ENCODE measurements at regions not wholly inside any gene's neighbourhood (a gene's known extent, or its start where the extent isn't known, plus 50 kb on each side); places are given as distances from the start of the nearest gene placed in this dataset.
"Not testable (repeated sequence)": the region's sequence is repeated elsewhere in the genome, so short reads cannot be mapped to it uniquely, and the experiment has no call there.

DNA sequence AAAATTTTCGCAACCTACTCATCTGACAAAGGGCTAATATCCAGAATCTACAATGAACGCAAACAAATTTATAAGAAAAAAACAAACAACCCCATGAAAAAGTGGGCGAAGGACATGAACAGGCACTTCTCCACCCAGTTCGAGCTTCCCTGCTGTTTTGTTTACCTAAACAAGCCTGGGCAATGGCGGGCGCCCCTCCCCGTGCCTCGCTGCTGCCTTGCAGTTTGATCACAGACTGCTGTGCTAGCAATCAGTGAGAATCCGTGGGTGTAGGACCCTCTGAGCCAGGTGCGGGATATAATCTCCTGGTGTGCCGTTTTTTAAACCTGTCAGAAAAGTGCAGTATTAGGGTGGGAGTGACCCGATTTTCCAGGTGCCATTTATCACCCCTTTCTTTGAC is 111.4 kb upstream of the UBQLN2 start:
- TF ChIP-seq, protein P1, sequence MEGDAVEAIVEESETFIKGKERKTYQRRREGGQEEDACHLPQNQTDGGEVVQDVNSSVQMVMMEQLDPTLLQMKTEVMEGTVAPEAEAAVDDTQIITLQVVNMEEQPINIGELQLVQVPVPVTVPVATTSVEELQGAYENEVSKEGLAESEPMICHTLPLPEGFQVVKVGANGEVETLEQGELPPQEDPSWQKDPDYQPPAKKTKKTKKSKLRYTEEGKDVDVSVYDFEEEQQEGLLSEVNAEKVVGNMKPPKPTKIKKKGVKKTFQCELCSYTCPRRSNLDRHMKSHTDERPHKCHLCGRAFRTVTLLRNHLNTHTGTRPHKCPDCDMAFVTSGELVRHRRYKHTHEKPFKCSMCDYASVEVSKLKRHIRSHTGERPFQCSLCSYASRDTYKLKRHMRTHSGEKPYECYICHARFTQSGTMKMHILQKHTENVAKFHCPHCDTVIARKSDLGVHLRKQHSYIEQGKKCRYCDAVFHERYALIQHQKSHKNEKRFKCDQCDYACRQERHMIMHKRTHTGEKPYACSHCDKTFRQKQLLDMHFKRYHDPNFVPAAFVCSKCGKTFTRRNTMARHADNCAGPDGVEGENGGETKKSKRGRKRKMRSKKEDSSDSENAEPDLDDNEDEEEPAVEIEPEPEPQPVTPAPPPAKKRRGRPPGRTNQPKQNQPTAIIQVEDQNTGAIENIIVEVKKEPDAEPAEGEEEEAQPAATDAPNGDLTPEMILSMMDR (tag by site-specific recombination; IDR thresholded peaks at IDR 0.05): not testable (repeated sequence)
- TF ChIP-seq ZNF785 (tag by site-specific recombination; IDR thresholded peaks at IDR 0.05); ZBTB20 (tag by site-specific recombination; IDR thresholded peaks at IDR 0.05); ZBTB7A (tag by site-specific recombination; IDR thresholded peaks at IDR 0.05; ENCODE audit: low read depth); ZBTB8A (tag by site-specific recombination; IDR thresholded peaks at IDR 0.05); ZNF16 (tag by site-specific recombination; IDR thresholded peaks at IDR 0.05; ENCODE audit: low read depth); ZNF664 (tag by site-specific recombination; IDR thresholded peaks at IDR 0.05); ZNF274 (IDR thresholded peaks at IDR 0.05; ENCODE audit: low read length); ZNF274 (tag by site-specific recombination; IDR thresholded peaks at IDR 0.05; ENCODE audit: borderline replicate concordance); ZNF677 (tag by site-specific recombination; IDR thresholded peaks at IDR 0.05); ZNF830 (tag by site-specific recombination; IDR thresholded peaks at IDR 0.05; ENCODE audit: low read depth); ZNF223 (tag by site-specific recombination; IDR thresholded peaks at IDR 0.05); ZNF24 (tag by site-specific recombination; IDR thresholded peaks at IDR 0.05): not testable (repeated sequence)
- TF ChIP-seq, protein P2, sequence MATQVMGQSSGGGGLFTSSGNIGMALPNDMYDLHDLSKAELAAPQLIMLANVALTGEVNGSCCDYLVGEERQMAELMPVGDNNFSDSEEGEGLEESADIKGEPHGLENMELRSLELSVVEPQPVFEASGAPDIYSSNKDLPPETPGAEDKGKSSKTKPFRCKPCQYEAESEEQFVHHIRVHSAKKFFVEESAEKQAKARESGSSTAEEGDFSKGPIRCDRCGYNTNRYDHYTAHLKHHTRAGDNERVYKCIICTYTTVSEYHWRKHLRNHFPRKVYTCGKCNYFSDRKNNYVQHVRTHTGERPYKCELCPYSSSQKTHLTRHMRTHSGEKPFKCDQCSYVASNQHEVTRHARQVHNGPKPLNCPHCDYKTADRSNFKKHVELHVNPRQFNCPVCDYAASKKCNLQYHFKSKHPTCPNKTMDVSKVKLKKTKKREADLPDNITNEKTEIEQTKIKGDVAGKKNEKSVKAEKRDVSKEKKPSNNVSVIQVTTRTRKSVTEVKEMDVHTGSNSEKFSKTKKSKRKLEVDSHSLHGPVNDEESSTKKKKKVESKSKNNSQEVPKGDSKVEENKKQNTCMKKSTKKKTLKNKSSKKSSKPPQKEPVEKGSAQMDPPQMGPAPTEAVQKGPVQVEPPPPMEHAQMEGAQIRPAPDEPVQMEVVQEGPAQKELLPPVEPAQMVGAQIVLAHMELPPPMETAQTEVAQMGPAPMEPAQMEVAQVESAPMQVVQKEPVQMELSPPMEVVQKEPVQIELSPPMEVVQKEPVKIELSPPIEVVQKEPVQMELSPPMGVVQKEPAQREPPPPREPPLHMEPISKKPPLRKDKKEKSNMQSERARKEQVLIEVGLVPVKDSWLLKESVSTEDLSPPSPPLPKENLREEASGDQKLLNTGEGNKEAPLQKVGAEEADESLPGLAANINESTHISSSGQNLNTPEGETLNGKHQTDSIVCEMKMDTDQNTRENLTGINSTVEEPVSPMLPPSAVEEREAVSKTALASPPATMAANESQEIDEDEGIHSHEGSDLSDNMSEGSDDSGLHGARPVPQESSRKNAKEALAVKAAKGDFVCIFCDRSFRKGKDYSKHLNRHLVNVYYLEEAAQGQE (tag by site-specific recombination; IDR thresholded peaks at IDR 0.05): not testable (repeated sequence)
- TF ChIP-seq, protein P3, sequence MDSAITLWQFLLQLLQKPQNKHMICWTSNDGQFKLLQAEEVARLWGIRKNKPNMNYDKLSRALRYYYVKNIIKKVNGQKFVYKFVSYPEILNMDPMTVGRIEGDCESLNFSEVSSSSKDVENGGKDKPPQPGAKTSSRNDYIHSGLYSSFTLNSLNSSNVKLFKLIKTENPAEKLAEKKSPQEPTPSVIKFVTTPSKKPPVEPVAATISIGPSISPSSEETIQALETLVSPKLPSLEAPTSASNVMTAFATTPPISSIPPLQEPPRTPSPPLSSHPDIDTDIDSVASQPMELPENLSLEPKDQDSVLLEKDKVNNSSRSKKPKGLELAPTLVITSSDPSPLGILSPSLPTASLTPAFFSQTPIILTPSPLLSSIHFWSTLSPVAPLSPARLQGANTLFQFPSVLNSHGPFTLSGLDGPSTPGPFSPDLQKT (IDR thresholded peaks at IDR 0.05; ENCODE audit: borderline replicate concordance, low read depth, low read length): not testable (repeated sequence)

Data from HEK293 (cell line).